ENCODE measurements at regions not wholly inside any gene's neighbourhood (a gene's known extent, or its start where the extent isn't known, plus 50 kb on each side); places are given as distances from the start of the nearest gene placed in this dataset.

- WGBS (ENCODE audit: insufficient coverage, low coverage, missing lambda C conversion rate): 0% methylated on average over 6 of the region's 6 CpGs
- H2AFZ ChIP-seq (ENCODE audit: low read depth, low read length): no peak overlapping the region
- ChIA-PET POLR2A (interaction anchor here (0.6 kb wide), 2 partner anchors 12 to 13 kb away, joined by 3 read pairs; no protein-coding TSS in a partner anchor), CTCF (ENCODE audit: low intra/inter-chr PET ratio) (no interaction called here)
- intact Hi-C loops (cut with micrococcal nuclease) (no loop called here), in situ Hi-C loops (cut with MboI) (no loop called here)
- H3K9me1 ChIP-seq (ENCODE audit: control insufficient read depth, insufficient read depth, low read length): no peaks in the 10 kb centered on the region
- H3K27ac ChIP-seq (ENCODE audit: extremely low read depth, low read depth, low read length): no peak overlapping the region
- ATAC-seq (no peak), FAIRE-seq (no peak), DNase-seq (ENCODE audit: extremely low read depth in 1 of 4, low spot score in 3 of 4) (no peak)
- H3K27me3 ChIP-seq (ENCODE audit: control insufficient read depth in 2 of 2, insufficient read depth in 2 of 2, low read length in 2 of 2): no peaks in the 10 kb centered on the region
- no peaks in the 10 kb centered on the region for H3K9me3 ChIP-seq (replicated peaks; ENCODE audit: control insufficient read depth, insufficient read depth, low read depth, low read length)
- H3K4me1 ChIP-seq (replicated peaks in 1 of 2; ENCODE audit: control insufficient read depth in 2 of 2, insufficient read depth in 2 of 2, low read length in 2 of 2): no peaks in the 10 kb centered on the region
- H3K9ac ChIP-seq (ENCODE audit: insufficient read depth in 1 of 2, low read depth in 2 of 2, low read length in 2 of 2): no peak overlapping the region
- H3K79me2 ChIP-seq (ENCODE audit: control insufficient read depth, insufficient read depth, low read length): no peaks in the 10 kb centered on the region
- H3K4me3 ChIP-seq: no peak overlapping the region
- no peaks in the 10 kb centered on the region for H3K36me3 ChIP-seq (ENCODE audit: control insufficient read depth, insufficient read depth, low read length)
- BruUV-seq (replicated peaks): no TSS peak
- no peak overlapping the region for H3K4me2 ChIP-seq (ENCODE audit: insufficient read depth, low read length)
- no peaks in the 10 kb centered on the region for H4K20me1 ChIP-seq (replicated peaks; ENCODE audit: control insufficient read depth, insufficient read depth, low read length)
- no peak for TF ChIP-seq PTBP1 (IDR thresholded peaks at IDR 0.05; ENCODE audit: low read depth, low read length)
- TF ChIP-seq MTA3 (IDR thresholded peaks at IDR 0.05; ENCODE audit: borderline replicate concordance): no peak
- TF ChIP-seq MLLT1 (IDR thresholded peaks at IDR 0.05): no peak
- no peak for TF ChIP-seq ZNF41 (CRISPR knock-in tag; conservative IDR thresholded peaks at IDR 0.05)
- no peak for TF ChIP-seq COPS2 (conservative IDR thresholded peaks at IDR 0.05)
- TF ChIP-seq POLR2AphosphoS5 (IDR thresholded peaks at IDR 0.05; ENCODE audit: control insufficient read depth, insufficient read depth, low read depth, low read length): no peak
- TF ChIP-seq CEBPZ (IDR thresholded peaks at IDR 0.05; ENCODE audit: borderline replicate concordance, low read depth, low read length): no peak
- no peak for TF ChIP-seq SMAD3 (CRISPR knock-in tag; conservative IDR thresholded peaks at IDR 0.05)
- no peak for TF ChIP-seq JUN (IDR thresholded peaks at IDR 0.05; ENCODE audit: borderline replicate concordance, low read depth, low read length)
- TF ChIP-seq JUN (CRISPR knock-in tag; IDR thresholded peaks at IDR 0.05; ENCODE audit: borderline replicate concordance): no peak
- no peak for TF ChIP-seq E2F8 (IDR thresholded peaks at IDR 0.05; ENCODE audit: low read depth, partially characterized antibody)
- no peak for TF ChIP-seq NFIC (IDR thresholded peaks at IDR 0.05)
- TF ChIP-seq STAT6 (CRISPR knock-in tag; IDR thresholded peaks at IDR 0.05): no peak
These were observed 122.8 kb upstream of the ARGLU1 start for GRCh38 chr13:106690779-106691178.

All from K562 (cell line).